Endothelial cell of umbilical vein (primary cell): ENCODE measurements at regions not wholly inside any gene's neighbourhood (a gene's known extent, or its start where the extent isn't known, plus 50 kb on each side); places are given as distances from the start of the nearest gene placed in this dataset.

ENCODE experiments used
- BruUV-seq: library from RNA; stranded (reverse); fragments of 400-500 nt; replicated peaks from 2 replicates; lab custom pipeline; 2021; lab: Mats Ljungman, UMichigan
- CTCF ChIA-PET: fragments of 300-600, 350-600 bp; sonication (Branson Sonifier 250); formaldehyde crosslinking; loops from one replicate; lab custom pipeline; 2021; ENCODE audit warnings: antibody characterized with exemption, inconsistent platforms; lab: Charles Lee
- POLR2A ChIA-PET: fragments of 300-600, 350-600 bp; sonication (Branson Sonifier 250); formaldehyde crosslinking; loops from one replicate; lab custom pipeline; 2021; ENCODE audit warnings: antibody characterized with exemption, inconsistent platforms; lab: Charles Lee
- DNase-seq: peaks from one replicate; pipeline ENCODE4 v3.0.0-alpha.2; 2011; ENCODE audit warnings: low read depth, low spot score
- FAIRE-seq: peaks from 2 replicates; lab custom pipeline; 2011; peaks lifted over from hg19 to GRCh38; lab: Jason Lieb, UNC
- H2AFZ ChIP-seq: 2 replicates; pipeline ENCODE4 v1.6.0; 2012; ENCODE audit warnings: low read depth, low read length, control low read depth, inconsistent platforms
- H3K27ac ChIP-seq: 2 replicates; pipeline ENCODE4 v1.5.1; 2011; ENCODE audit warnings: low read depth, mild to moderate bottlenecking, control low read depth, low read length, moderate library complexity; ENCODE audit not compliant: insufficient read depth
- H3K27me3 ChIP-seq, 2 experiments: 2 replicates each; pipeline versions ENCODE4 v1.6.0 to v1.6.1; 2011; ENCODE audit warnings: low read length in 2 of 2, mixed read lengths in 1 of 2; ENCODE audit not compliant: control insufficient read depth in 2 of 2, insufficient read depth in 2 of 2
- H3K36me3 ChIP-seq, 2 experiments: 2 replicates in 1 of 2; 3 replicates in 1 of 2; pipeline ENCODE4 v1.5.1; 2011; ENCODE audit warnings: low read length in 2 of 2, mild to moderate bottlenecking in 1 of 2, moderate library complexity in 1 of 2; ENCODE audit not compliant: control insufficient read depth in 2 of 2, insufficient read depth in 2 of 2; ENCODE audit errors: extremely low read depth in 1 of 2
- H3K4me1 ChIP-seq: 3 replicates; pipeline ENCODE4 v1.5.1; 2011; ENCODE audit warnings: mild to moderate bottlenecking, low read length; ENCODE audit not compliant: control insufficient read depth, insufficient read depth; ENCODE audit errors: extremely low read depth
- H3K4me2 ChIP-seq: 2 replicates; pipeline ENCODE4 v1.6.1; 2011; ENCODE audit warnings: low read length, control low read depth, mixed read lengths; ENCODE audit not compliant: insufficient read depth
- H3K4me3 ChIP-seq, 3 experiments: fragments of 200-600 bp in 1 of 3; sonication (generic), shearing (Covaris generic) in 1 of 3; replicated peaks in 1 of 3; 2 replicates each; pipeline ENCODE4 v1.5.1; 2011 to 2016; ENCODE audit warnings: control low read depth in 3 of 3, low read length in 3 of 3, mild to moderate bottlenecking in 2 of 3, inconsistent platforms in 1 of 3, low read depth in 1 of 3, moderate library complexity in 1 of 3; ENCODE audit not compliant: insufficient read depth in 1 of 3
- H3K79me2 ChIP-seq: 2 replicates; pipeline ENCODE4 v1.6.0; 2012; ENCODE audit warnings: low read length, inconsistent platforms; ENCODE audit not compliant: control insufficient read depth, insufficient read depth
- H3K9ac ChIP-seq: replicated peaks from 2 replicates; pipeline ENCODE3; 2011; ENCODE audit warnings: low read length, control low read depth; ENCODE audit not compliant: insufficient read depth; ENCODE audit errors: extremely low read depth
- H3K9me1 ChIP-seq: replicated peaks from 3 replicates; pipeline ENCODE4 v1.6.0; 2011; ENCODE audit warnings: mild to moderate bottlenecking, low read length; ENCODE audit not compliant: control insufficient read depth, insufficient read depth; ENCODE audit errors: extremely low read depth
- H3K9me3 ChIP-seq: replicated peaks from 2 replicates; pipeline ENCODE4 v1.5.1; 2012; ENCODE audit warnings: low read length, inconsistent platforms; ENCODE audit not compliant: control insufficient read depth, insufficient read depth
- H4K20me1 ChIP-seq: replicated peaks from 2 replicates; pipeline ENCODE3; 2011; ENCODE audit warnings: mild to moderate bottlenecking, low read length; ENCODE audit not compliant: control insufficient read depth, insufficient read depth; ENCODE audit errors: extremely low read depth
- CTCF ChIP-seq, 2 donors: IDR thresholded peaks; 1 replicate in 1 of 2; 2 replicates in 1 of 2; pipeline ENCODE4 v1.5.1; 2011; ENCODE audit warnings: low read length in 2 of 2, mild to moderate bottlenecking in 2 of 2, moderate library complexity in 2 of 2, control low read depth in 1 of 2, inconsistent platforms in 1 of 2, low read depth in 1 of 2; ENCODE audit not compliant: insufficient read depth in 1 of 2; ENCODE audit errors: extremely low read depth in 1 of 2
- EZH2 ChIP-seq: IDR thresholded peaks from 2 replicates; pipeline ENCODE4 v1.6.1; 2012; ENCODE audit warnings: borderline replicate concordance, low read depth, mild to moderate bottlenecking, moderate library complexity, low read length, inconsistent platforms; ENCODE audit not compliant: severe bottlenecking
- FOS ChIP-seq: IDR thresholded peaks from 2 replicates; pipeline ENCODE4 v1.6.1; 2011; ENCODE audit warnings: mild to moderate bottlenecking, low read length, moderate library complexity, borderline replicate concordance; ENCODE audit not compliant: insufficient read depth
- GATA2 ChIP-seq: IDR thresholded peaks from 2 replicates; pipeline ENCODE4 v1.7.0; 2011; ENCODE audit warnings: low read depth, mild to moderate bottlenecking, moderate library complexity, mixed read lengths, low read length; ENCODE audit not compliant: insufficient read length, insufficient read depth
- JUN ChIP-seq: IDR thresholded peaks from 2 replicates; pipeline ENCODE4 v1.6.1; 2011; ENCODE audit warnings: borderline replicate concordance, low read depth; ENCODE audit not compliant: insufficient read length, insufficient read depth
- MAX ChIP-seq: IDR thresholded peaks from 2 replicates; pipeline ENCODE4 v1.6.1; 2011; ENCODE audit not compliant: insufficient read depth, insufficient read length
- MYC ChIP-seq: IDR thresholded peaks from one replicate; pipeline ENCODE4 v1.6.1; 2011; ENCODE audit warnings: mild to moderate bottlenecking, low read depth, low read length
- POLR2A ChIP-seq: IDR thresholded peaks from 2 replicates; pipeline ENCODE4 v1.6.1; 2012; ENCODE audit warnings: low read depth, mild to moderate bottlenecking, control low read depth, low read length
- POLR2AphosphoS5 ChIP-seq: IDR thresholded peaks from 2 replicates; pipeline ENCODE4 v1.6.1; 2012; ENCODE audit warnings: low read depth, mild to moderate bottlenecking, control low read depth, low read length, moderate library complexity; ENCODE audit not compliant: insufficient read depth
- dilution Hi-C: fragments of 300-500 bp; cut with MboI; formaldehyde crosslinking; loops from one replicate; pipeline ENCODE4 v1.15.0; 2019; ENCODE audit warnings: low sequenced_read_pairs; ENCODE audit not compliant: extremely low pct_ligation_motif_present
- intact Hi-C: fragments of 100-400 bp; cut with micrococcal nuclease; formaldehyde crosslinking; loops from one replicate; pipeline ENCODE4 v1.10.0; 2022

- TF ChIP-seq GATA2 (no peak), CTCF (IDR thresholded peaks at IDR 0.05; ENCODE audit: extremely low read depth in 1 of 2, insufficient read depth in 1 of 2, low read depth in 1 of 2, low read length in 2 of 2) (no peak), MAX (no peak), FOS (no peak), POLR2A (no peak), JUN (no peak), POLR2AphosphoS5 (no peak), MYC (no peak), EZH2 (no peak)
- no TSS peak for BruUV-seq
- Histone ChIP-seq H2AFZ (no peak overlapping the region), H3K27me3 (no peaks in the 10 kb centered on the region), H4K20me1 (peaks cover 2% of the 10 kb centered on the region), H3K4me1 (peaks cover 8% of the 10 kb centered on the region), H3K79me2 (peaks cover 4% of the 10 kb centered on the region), H3K36me3 (no peaks in the 10 kb centered on the region), H3K27ac (no peak overlapping the region), H3K9ac (no peak overlapping the region), H3K9me3 (no peaks in the 10 kb centered on the region), H3K9me1 (no peaks in the 10 kb centered on the region), H3K4me3 (no peak overlapping the region), H3K4me2 (no peak overlapping the region)
- dilution Hi-C loops (no loop called here), intact Hi-C loops (loop anchor here (10.0 kb wide), 1 partner anchor 619 kb away; the partner anchor contains the start of gene NFRKB)
- FAIRE-seq: no peak
- DNase-seq: no peak
- ChIA-PET CTCF (interaction anchor here (1.9 kb wide), 1 partner anchor 15 kb away, joined by 4 read pairs; no protein-coding TSS in a partner anchor), POLR2A (no interaction called here)
These were observed 83.7 kb upstream of the ARHGAP32 start for GRCh38 chr11:129275828-129276227.
